ENCODE measurements at regions not wholly inside any gene's neighbourhood (a gene's known extent, or its start where the extent isn't known, plus 50 kb on each side); places are given as distances from the start of the nearest gene placed in this dataset.

- TF ChIP-seq SAP130 (CRISPR knock-in tag; IDR thresholded peaks at IDR 0.05; ENCODE audit: low read depth): no peak
- TF ChIP-seq FOXJ3 (CRISPR knock-in tag; IDR thresholded peaks at IDR 0.05; ENCODE audit: borderline replicate concordance): no peak
- no peak for TF ChIP-seq HMGA1 (CRISPR knock-in tag; conservative IDR thresholded peaks at IDR 0.05)
- no peak for TF ChIP-seq ZNF331 (CRISPR knock-in tag; IDR thresholded peaks at IDR 0.05)
- no peak for TF ChIP-seq GTF2F1 (IDR thresholded peaks at IDR 0.05; ENCODE audit: low read length)
- TF ChIP-seq HNF4G (IDR thresholded peaks at IDR 0.05; ENCODE audit: borderline replicate concordance, low read depth, low read length): no peak
- TF ChIP-seq HNF4G (CRISPR knock-in tag; IDR thresholded peaks at IDR 0.05; ENCODE audit: borderline replicate concordance, low read depth): no peak
- no peak for TF ChIP-seq ZMAT3 (CRISPR knock-in tag; conservative IDR thresholded peaks at IDR 0.05)
- no peak for TF ChIP-seq GPN1 (CRISPR knock-in tag; IDR thresholded peaks at IDR 0.05; ENCODE audit: borderline replicate concordance)
- no peak for TF ChIP-seq IRF1 (CRISPR knock-in tag; IDR thresholded peaks at IDR 0.05; ENCODE audit: low read depth)
- TF ChIP-seq ELF4 (CRISPR knock-in tag; IDR thresholded peaks at IDR 0.05; ENCODE audit: borderline replicate concordance): no peak
- TF ChIP-seq HNF1A (IDR thresholded peaks at IDR 0.05; ENCODE audit: low read depth): no peak
- TF ChIP-seq HNF1A (CRISPR knock-in tag; IDR thresholded peaks at IDR 0.05; ENCODE audit: borderline replicate concordance): no peak
Measured at GRCh38 chr20:22744341-22745193, 160.2 kb upstream of the FOXA2 start.

Measured in HepG2 (cell line).